ENCODE measurements at regions not wholly inside any gene's neighbourhood (a gene's known extent, or its start where the extent isn't known, plus 50 kb on each side); places are given as distances from the start of the nearest gene placed in this dataset.

DNA sequence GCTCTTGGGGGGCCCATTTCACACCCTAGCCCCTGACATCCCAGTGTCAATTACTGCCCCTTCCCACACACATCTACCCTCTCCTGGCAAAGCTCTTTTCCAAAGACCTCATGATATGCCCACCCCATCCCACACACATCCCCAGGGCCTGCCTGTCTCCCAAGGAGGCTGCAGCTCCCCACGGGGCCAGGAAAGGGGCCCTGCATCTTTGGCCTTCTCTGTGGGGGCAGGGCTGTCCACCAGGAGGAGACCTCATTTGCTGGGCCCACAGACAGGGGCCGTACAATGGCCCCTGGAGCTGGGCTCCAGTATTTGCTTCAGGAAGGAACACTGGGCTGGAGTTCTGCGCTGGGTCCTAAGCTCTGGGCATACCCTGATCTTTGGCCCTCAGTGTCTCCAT, 65.6 kb upstream of the RUNX3 start:
- TF ChIP-seq, protein P1, sequence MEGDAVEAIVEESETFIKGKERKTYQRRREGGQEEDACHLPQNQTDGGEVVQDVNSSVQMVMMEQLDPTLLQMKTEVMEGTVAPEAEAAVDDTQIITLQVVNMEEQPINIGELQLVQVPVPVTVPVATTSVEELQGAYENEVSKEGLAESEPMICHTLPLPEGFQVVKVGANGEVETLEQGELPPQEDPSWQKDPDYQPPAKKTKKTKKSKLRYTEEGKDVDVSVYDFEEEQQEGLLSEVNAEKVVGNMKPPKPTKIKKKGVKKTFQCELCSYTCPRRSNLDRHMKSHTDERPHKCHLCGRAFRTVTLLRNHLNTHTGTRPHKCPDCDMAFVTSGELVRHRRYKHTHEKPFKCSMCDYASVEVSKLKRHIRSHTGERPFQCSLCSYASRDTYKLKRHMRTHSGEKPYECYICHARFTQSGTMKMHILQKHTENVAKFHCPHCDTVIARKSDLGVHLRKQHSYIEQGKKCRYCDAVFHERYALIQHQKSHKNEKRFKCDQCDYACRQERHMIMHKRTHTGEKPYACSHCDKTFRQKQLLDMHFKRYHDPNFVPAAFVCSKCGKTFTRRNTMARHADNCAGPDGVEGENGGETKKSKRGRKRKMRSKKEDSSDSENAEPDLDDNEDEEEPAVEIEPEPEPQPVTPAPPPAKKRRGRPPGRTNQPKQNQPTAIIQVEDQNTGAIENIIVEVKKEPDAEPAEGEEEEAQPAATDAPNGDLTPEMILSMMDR (IDR thresholded peaks at IDR 0.05; ENCODE audit: low read length), result no peak
- TF ChIP-seq EZH2 (optimal IDR thresholded peaks at IDR 0.05; ENCODE audit: low read depth, low read length) (no peak), EZH2phosphoT487 (IDR thresholded peaks at IDR 0.05; ENCODE audit: low read length) (no peak)

All from MM.1S (cell line).